Lower leg skin (tissue), 3 donors: ENCODE measurements at regions not wholly inside any gene's neighbourhood (a gene's known extent, or its start where the extent isn't known, plus 50 kb on each side); places are given as distances from the start of the nearest gene placed in this dataset.

Experiments used
- CTCF ChIP-seq, 3 donors: fragments of 450-650 bp; IDR thresholded peaks; one replicate each; pipeline ENCODE4 v1.5.1; 2016; ENCODE audit warnings: antibody characterized with exemption in 3 of 3, mild to moderate bottlenecking in 3 of 3, moderate library complexity in 2 of 3
- POLR2A ChIP-seq, 2 donors: fragments of 450-650 bp; IDR thresholded peaks; one replicate each; pipeline ENCODE4 v1.6.1; 2016 to 2017; ENCODE audit warnings: antibody characterized with exemption in 2 of 2, mild to moderate bottlenecking in 1 of 2, moderate library complexity in 1 of 2

- no peak for TF ChIP-seq CTCF (IDR thresholded peaks at IDR 0.05)
- no peak for TF ChIP-seq POLR2A (IDR thresholded peaks at IDR 0.05)
Observed at GRCh38 chr6:97882755-97883154, 599.7 kb upstream of the MMS22L start.
